Kidney tubule cell (primary cell): ENCODE measurements at regions not wholly inside any gene's neighbourhood (a gene's known extent, or its start where the extent isn't known, plus 50 kb on each side); places are given as distances from the start of the nearest gene placed in this dataset.

Experiments
- DNase-seq: peaks from one replicate; pipeline ENCODE4 v3.0.0-alpha.2; 2018; ENCODE audit warnings: low spot score

DNA sequence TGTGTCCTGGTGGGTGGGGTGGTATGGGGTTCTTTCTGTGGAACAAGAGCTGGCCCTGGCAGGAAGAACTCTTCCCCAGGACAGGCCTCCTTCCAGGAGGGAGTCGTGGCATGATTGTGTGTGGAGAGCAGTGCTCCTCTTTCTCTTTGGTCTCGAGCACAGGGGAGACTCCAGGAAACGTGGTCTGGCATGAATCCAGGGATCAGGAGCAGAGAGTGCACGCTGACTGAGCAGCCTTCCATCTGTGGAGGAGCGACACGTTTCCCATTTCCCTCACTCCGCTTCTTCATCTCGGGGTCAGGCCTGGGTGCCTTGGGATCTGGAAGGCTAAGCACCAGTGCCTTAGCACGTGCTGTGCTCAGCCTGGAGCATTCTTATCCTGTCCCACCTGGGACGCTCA, 132.0 kb upstream of the HDAC4 start:
- peak; percentile 63 for DNase-seq

DNA sequence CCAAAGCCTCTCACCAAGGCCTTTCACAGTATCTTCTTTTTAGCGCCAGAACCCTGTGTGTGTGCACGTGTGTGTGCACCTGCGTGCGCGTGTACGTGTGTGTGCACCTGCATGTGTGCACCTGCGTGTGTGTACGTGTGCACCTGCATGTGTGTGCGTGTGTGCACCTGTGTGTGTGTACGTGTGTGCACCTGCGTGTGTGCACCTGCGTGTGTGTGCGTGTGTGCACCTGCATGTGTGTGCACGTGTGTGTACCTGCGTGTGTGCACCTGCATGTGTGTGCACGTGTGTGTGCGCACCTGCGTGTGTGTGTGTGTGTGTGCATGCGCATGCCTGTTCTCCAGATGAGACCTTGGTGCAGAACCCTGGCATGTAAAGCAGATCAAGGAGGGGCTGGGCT, 131.4 kb upstream of the HDAC4 start:
- no peak for DNase-seq

GRCh38 chr2:239531456-239532241, 130.8 kb upstream of the HDAC4 start:
- no peak for DNase-seq

- no peak for DNase-seq
Observed at GRCh38 chr2:239530749-239531316, 130.0 kb upstream of the HDAC4 start.

- DNase-seq, result no peak
Observed at GRCh38 chr2:239529313-239530015, 128.6 kb upstream of the HDAC4 start.

DNA sequence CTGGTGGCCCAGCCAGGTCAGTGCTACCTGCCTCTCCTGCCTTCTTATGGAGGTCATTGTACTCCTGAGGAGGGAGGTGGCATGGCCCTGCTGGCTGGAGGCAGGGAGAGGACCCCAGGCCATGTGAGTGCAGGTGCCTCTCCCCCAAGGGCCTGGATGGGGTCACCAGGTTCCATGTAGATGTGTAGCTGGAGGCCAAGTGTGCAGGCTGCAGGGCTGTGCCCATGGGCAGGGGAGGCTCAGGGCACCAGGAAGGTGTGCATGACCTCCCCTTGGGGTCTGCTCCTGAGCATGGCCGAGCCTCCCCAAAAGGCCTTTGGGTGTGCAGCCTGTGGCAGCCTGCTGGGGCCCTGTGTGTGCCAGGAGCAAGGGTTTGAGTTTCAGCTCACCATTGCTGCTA, 128.1 kb upstream of the HDAC4 start:
- no peak for DNase-seq

- DNase-seq, result no peak
Observed at GRCh38 chr2:239528146-239528545, 127.3 kb upstream of the HDAC4 start.

- DNase-seq, result no peak
Observed at GRCh38 chr2:239526666-239527415, 126.0 kb upstream of the HDAC4 start.

- no peak for DNase-seq
Observed at GRCh38 chr2:239526038-239526437, 125.2 kb upstream of the HDAC4 start.

DNA sequence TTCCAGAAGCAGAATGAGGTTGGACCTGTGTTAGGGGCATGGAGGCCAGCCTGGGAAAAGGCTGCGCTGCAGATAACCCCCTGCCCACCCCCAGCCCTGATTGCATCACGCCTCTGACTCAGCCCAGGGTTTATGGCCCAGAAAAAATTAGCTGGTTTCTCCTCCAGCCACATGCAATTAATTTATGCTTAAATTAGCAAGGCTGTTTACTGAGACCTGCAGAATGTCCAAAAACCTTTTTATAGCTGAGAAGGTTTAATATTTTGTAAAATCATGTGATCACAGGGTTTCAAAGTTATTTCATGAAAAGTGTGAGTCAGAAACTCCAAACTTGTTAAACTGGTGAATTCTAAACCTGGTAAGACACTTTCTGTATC, 123.1 kb upstream of the HDAC4 start:
- DNase-seq, result no peak

DNA sequence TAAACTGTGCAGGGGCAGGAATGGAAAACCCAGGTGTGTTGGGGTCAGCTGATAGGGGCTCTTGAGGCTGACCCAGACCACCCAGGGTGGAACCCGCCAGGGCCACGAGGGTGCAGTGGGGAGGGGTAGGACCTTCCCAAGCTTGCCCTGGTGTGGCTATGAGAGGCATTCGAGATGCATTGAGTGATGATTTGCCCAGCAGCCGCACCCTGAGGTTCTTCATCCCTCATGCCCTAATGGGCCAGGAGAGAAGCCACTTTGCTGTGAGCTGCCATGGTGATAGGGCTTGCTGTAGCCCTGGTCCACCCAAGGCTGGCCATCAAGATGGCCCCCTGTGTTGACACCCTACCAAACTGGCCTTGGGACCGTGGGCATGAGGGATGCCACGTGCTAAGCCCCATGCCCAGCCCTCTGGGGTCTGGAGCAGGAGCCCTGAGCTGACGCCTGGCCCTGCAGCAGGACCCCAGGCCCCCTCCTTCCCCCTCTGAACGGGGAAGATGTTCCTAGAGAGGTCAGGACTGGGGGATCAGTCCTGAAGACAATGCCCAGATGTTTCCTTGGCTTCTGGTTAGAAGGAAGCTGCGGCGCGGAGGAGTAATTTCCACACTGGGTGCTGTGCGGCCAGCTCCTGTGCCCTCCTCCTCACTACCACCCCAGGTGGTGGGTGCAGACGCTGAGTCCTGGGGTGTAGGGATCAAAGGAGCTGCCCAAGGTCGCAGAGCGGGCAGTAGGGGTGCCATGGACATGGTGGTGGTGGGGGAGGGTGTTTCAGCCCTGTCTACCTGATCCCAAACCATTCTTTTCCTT, 122.5 kb upstream of the HDAC4 start:
- DNase-seq, result no peak

GRCh38 chr2:239522740-239523119, 121.9 kb upstream of the HDAC4 start:
- DNase-seq, result no peak

DNA sequence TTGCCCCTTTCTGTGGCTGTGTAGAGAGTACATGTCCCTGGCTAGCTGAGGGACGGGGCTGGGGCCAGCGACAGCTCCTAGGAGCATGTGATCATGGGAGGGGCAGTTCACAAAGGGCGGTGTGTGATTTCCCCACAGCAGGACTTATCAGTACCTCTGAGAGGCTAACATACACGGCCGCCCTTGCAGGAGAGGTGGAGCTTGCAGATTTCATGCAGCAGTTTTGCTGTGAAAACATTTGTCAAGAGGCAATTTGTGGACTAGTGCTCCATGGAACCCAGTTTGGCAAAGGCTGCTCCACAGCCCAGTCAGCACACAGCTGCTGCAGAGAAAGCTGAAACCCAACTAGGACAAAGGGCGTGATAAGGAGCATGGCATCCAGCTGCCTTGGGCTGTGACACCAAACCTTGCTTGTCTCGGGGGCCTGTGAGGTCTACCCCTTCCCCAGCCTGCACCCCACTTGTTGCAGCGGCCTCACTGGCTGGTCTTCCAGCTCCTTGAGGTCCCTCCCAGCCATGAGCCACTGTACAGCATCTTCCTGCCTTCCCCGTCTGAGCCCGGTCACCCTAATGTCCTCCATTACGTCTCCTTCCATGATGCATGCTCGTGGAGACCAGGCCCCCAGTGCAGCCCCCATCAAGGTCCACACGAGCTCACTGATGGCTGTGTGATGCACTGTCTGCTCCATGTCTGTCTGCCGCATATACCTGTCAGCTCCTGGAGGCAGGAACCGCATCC, 121.4 kb upstream of the HDAC4 start:
- no peak for DNase-seq

GRCh38 chr2:239521518-239521815, 120.6 kb upstream of the HDAC4 start:
- no peak for DNase-seq

GRCh38 chr2:239520811-239521517, 120.1 kb upstream of the HDAC4 start:
- DNase-seq, result no peak

- no peak for DNase-seq
Observed at GRCh38 chr2:239519921-239520585, 119.2 kb upstream of the HDAC4 start.

- no peak for DNase-seq
Observed at GRCh38 chr2:239519089-239519920, 118.5 kb upstream of the HDAC4 start.

- DNase-seq, result no peak
Observed at GRCh38 chr2:239518286-239519088, 117.7 kb upstream of the HDAC4 start.
